Spleen (tissue), 7 donors: ENCODE measurements at regions not wholly inside any gene's neighbourhood (a gene's known extent, or its start where the extent isn't known, plus 50 kb on each side); places are given as distances from the start of the nearest gene placed in this dataset.

Experiments
- POLR2A ChIP-seq, 3 donors: fragments of 450-650 bp; IDR thresholded peaks; one replicate each; pipeline ENCODE4 v1.5.1; 2017; ENCODE audit warnings: antibody characterized with exemption in 3 of 3, mild to moderate bottlenecking in 1 of 3
- POLR2AphosphoS5 ChIP-seq, 3 donors: sonication (generic); formaldehyde crosslinking; IDR thresholded peaks; one replicate each; pipeline ENCODE4 v1.5.1; 2017; ENCODE audit warnings: antibody characterized with exemption in 3 of 3
- TF ChIP-seq, protein P1 (sequence below), 11 experiments: fragments of 200-600 bp in 7 of 11; fragments of 450-650 bp in 4 of 11; sonication (generic) in 4 of 11; IDR thresholded peaks in 8 of 11; conservative IDR thresholded peaks in 3 of 11; 1 replicate in 7 of 11; 2 replicates in 4 of 11; pipeline versions ENCODE4 v1.4.0 to v1.8.0; 2016 to 2021; ENCODE audit warnings: antibody characterized with exemption in 11 of 11, inconsistent platforms in 4 of 11, mild to moderate bottlenecking in 1 of 11
- donor health status: DM: no; HTN: no; CAD: no; lungs with moderate emphysema.
- donor health status: DM: no; HTN: no; CAD: no.
- donor health status: DM: no; HTN: no; CAD: no.

- TF ChIP-seq, protein P1, sequence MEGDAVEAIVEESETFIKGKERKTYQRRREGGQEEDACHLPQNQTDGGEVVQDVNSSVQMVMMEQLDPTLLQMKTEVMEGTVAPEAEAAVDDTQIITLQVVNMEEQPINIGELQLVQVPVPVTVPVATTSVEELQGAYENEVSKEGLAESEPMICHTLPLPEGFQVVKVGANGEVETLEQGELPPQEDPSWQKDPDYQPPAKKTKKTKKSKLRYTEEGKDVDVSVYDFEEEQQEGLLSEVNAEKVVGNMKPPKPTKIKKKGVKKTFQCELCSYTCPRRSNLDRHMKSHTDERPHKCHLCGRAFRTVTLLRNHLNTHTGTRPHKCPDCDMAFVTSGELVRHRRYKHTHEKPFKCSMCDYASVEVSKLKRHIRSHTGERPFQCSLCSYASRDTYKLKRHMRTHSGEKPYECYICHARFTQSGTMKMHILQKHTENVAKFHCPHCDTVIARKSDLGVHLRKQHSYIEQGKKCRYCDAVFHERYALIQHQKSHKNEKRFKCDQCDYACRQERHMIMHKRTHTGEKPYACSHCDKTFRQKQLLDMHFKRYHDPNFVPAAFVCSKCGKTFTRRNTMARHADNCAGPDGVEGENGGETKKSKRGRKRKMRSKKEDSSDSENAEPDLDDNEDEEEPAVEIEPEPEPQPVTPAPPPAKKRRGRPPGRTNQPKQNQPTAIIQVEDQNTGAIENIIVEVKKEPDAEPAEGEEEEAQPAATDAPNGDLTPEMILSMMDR (IDR thresholded peaks at IDR 0.05 in 8 of 11, conservative IDR thresholded peaks at IDR 0.05 in 3 of 11): no peak
- TF ChIP-seq POLR2A (IDR thresholded peaks at IDR 0.05): no peak
- TF ChIP-seq POLR2AphosphoS5 (IDR thresholded peaks at IDR 0.05): no peak
Measured at GRCh38 chr6:103191391-103192093, 1668.2 kb downstream of the HACE1 start.
